ENCODE measurements at regions not wholly inside any gene's neighbourhood (a gene's known extent, or its start where the extent isn't known, plus 50 kb on each side); places are given as distances from the start of the nearest gene placed in this dataset.

GRCh38 chr7:25759286-25759685, 392.7 kb upstream of the NFE2L3 start:
- DNase-seq: no peak

GRCh38 chr7:25759748-25760147, 392.2 kb upstream of the NFE2L3 start:
- DNase-seq: no peak

- no peak for DNase-seq
Measured at GRCh38 chr7:25762511-25763462, 389.2 kb upstream of the NFE2L3 start.

- no peak for DNase-seq
Measured at GRCh38 chr7:25763463-25763860, 388.5 kb upstream of the NFE2L3 start.

GRCh38 chr7:25765110-25765655, 386.8 kb upstream of the NFE2L3 start:
- DNase-seq: no peak

GRCh38 chr7:25770235-25770634, 381.8 kb upstream of the NFE2L3 start:
- no peak for DNase-seq

- DNase-seq: no peak
Measured at GRCh38 chr7:25770670-25771069, 381.3 kb upstream of the NFE2L3 start.

- DNase-seq: no peak
Measured at GRCh38 chr7:25771491-25771890, 380.5 kb upstream of the NFE2L3 start.

- no peak for DNase-seq
Measured at GRCh38 chr7:25772802-25773201, 379.2 kb upstream of the NFE2L3 start.

- no peak for DNase-seq
Measured at GRCh38 chr7:25774675-25775074, 377.3 kb upstream of the NFE2L3 start.

GRCh38 chr7:25775570-25775969, 376.4 kb upstream of the NFE2L3 start:
- no peak for DNase-seq

- no peak for DNase-seq
Measured at GRCh38 chr7:25775999-25776743, 375.8 kb upstream of the NFE2L3 start.

GRCh38 chr7:25776744-25777123, 375.3 kb upstream of the NFE2L3 start:
- no peak for DNase-seq

- no peak for DNase-seq
Measured at GRCh38 chr7:25777969-25778708, 373.9 kb upstream of the NFE2L3 start.

- DNase-seq: no peak
Measured at GRCh38 chr7:25779002-25779546, 372.9 kb upstream of the NFE2L3 start.

- DNase-seq: no peak
Measured at GRCh38 chr7:25780904-25781303, 371.1 kb upstream of the NFE2L3 start.

GRCh38 chr7:25781704-25782103, 370.3 kb upstream of the NFE2L3 start:
- DNase-seq: no peak

- DNase-seq: no peak
Measured at GRCh38 chr7:25786936-25787335, 365.1 kb upstream of the NFE2L3 start.

GRCh38 chr7:25787336-25787735, 364.7 kb upstream of the NFE2L3 start:
- DNase-seq: no peak

GRCh38 chr7:25788371-25788770, 363.6 kb upstream of the NFE2L3 start:
- no peak for DNase-seq

- DNase-seq: no peak
Measured at GRCh38 chr7:25788961-25789620, 362.9 kb upstream of the NFE2L3 start.

Measured in CD4-positive, alpha-beta T cell treated with Interleukin-12 subunit alpha and Interleukin-12 subunit beta, for 1 hour (primary cell).